ENCODE measurements at regions not wholly inside any gene's neighbourhood (a gene's known extent, or its start where the extent isn't known, plus 50 kb on each side); places are given as distances from the start of the nearest gene placed in this dataset.

- no peak for DNase-seq (ENCODE audit: low spot score)
These were observed 164.5 kb downstream of the SPATA31D1 start for GRCh38 chr9:82153032-82153431.

- no peak for DNase-seq (ENCODE audit: low spot score)
These were observed 166.0 kb downstream of the SPATA31D1 start for GRCh38 chr9:82154573-82154972.

GRCh38 chr9:82161876-82162275 lies 173.3 kb downstream of the SPATA31D1 start:
- DNase-seq (ENCODE audit: low spot score): no peak

GRCh38 chr9:82164159-82164558 lies 175.6 kb downstream of the SPATA31D1 start:
- no peak for DNase-seq (ENCODE audit: low spot score)

GRCh38 chr9:82167296-82167695 lies 178.7 kb downstream of the SPATA31D1 start:
- no peak for DNase-seq (ENCODE audit: low spot score)

- DNase-seq (ENCODE audit: low spot score): no peak
These were observed 180.0 kb downstream of the SPATA31D1 start for GRCh38 chr9:82168585-82168984.

DNA sequence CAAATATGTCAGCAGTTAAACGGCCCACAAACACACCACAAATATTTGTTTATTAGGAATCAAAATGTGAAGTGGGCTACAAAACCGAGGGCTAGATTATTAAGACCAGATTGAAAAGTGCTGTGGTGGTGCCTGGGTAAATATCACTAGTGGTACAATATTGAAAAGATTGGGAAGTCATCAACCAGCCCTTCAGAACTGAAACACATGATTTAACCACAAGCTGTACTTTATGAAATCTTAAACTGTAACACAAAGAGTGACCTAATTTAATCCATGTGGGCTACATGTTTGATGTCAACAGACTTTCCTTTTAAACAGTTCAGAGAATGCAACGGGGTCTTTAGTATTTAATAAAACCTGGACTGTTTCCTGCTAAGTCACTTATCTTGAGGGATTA lies 182.3 kb downstream of the SPATA31D1 start:
- DNase-seq (ENCODE audit: low spot score): no peak

DNA sequence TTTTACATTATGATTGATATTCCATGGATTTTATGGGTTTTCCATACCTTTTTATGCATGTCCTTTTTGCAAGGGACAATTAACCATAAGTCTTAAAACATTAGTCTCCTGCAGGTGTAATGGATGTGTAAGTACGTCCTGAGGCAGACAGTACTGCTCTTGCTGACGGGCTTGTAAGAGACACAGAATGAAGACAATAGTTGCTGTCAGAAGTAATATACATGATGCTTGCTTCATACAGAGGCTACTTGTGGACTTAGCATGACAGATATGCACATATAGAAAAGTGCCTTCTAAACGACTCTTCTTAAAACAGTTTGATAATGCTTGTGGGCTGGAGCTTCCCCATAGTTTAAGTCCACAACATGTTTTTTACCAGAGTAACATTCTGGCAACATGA lies 182.7 kb downstream of the SPATA31D1 start:
- DNase-seq (ENCODE audit: low spot score): no peak

GRCh38 chr9:82180711-82181110 lies 192.1 kb downstream of the SPATA31D1 start:
- peak; percentile 17 for DNase-seq (ENCODE audit: low spot score)

- DNase-seq (ENCODE audit: low spot score): no peak
These were observed 194.7 kb downstream of the SPATA31D1 start for GRCh38 chr9:82183181-82183860.

DNA sequence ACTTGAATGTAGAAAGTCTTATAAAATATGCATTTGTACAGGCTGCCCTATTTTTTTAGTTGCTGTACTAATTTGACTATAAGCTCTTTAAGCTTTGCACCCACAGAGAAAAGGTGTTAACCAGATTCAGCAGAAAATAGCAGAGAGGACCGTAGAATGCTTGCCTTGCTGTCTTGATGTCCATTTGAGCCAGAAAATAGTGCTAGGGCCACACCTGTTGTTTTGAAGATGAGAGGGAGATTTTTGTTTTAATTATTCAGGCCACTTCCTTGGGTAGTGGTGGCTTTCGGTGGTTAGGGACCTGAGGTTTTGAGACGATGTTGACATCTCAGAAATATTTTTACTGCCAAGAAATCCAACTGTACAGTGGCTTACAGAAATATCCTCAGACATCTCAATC lies 196.0 kb downstream of the SPATA31D1 start:
- DNase-seq (ENCODE audit: low spot score): no peak

DNA sequence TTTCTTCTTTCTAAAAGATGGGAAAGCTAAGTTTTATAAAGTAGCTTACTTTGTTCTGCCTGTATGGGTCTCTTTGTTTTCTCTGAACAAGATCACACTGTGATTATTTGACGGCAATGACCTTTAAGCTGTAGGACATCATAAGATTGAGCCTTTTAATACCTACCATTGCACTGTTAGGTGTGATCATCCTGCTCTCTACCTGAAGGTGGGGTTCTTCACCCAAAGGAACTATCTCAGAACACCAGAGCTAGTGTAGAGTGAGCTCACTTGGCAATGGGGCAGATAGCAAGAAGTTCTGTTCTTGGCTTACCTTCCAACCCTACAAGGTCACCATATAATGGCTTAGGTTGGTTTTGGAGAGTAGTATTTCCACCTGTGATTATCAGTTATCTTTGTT lies 200.2 kb downstream of the SPATA31D1 start:
- DNase-seq (ENCODE audit: low spot score): no peak

DNA sequence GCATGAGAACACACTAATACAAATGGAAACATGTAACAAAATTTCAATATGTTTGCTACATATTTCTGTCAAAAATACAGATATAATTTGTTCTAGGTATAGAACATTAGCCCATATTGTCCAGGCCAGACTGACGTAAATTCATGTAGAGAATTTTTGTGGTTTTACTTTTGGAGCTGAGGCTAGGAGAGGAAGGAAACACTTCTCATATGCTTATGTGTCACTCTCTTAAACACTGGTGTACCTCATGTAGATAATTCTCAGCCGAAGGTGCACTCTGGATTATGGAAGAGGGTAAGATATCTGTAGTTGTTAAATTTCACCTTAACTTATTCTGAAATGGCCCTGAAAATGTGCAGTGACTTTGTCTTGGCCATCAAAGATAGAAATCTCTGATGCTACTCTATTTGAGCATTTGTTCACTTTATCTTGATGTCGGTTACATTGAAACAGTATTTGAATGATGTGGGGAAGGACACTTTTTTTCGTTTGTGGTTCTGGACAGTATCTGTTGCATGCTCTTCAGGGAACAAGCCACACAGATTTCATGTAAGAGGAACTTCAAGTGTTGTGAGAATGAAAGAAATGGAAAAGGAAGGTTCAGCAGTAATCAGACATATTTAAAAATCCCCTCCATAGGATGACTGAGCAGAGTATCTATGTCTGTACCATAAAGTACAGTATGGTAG lies 202.7 kb downstream of the SPATA31D1 start:
- no peak for DNase-seq (ENCODE audit: low spot score)

GRCh38 chr9:82192211-82192610 lies 203.6 kb downstream of the SPATA31D1 start:
- no peak for DNase-seq (ENCODE audit: low spot score)

DNA sequence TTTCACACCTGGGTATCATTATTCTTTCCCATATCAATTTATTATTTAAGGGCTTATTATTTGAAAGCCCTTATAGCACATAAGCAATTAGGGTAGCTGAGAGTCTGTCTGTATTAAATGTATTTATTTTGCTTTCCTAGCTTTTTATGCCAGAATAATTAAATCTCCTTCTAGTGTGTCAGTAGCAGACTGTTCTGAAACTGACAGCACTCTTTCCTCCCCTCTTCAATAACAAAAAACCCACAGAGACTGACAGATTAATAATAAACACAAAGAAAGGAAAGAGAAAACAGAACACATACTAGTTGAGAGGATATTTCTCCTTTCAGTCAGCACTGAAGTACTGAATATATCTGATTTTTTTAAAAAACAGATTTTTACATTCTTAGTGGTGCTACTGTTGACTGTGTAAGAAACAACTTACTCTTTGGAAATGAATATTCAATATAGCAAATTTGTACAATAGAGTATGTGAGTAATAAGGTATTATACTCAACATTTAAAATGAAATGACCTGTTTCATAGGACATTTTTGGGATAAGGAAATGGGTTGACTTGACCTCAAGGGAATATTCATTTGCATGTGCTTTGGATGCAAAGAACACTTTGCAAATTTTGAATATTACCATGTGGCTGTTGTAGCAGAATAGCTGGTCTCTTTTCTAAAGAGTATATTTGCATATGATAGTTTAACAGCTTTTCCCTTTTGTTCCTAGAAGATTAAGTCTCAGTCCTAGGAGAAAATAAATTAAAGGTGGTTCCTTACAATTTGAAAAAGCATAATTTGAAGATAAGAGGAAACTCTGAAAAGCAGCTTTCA lies 208.3 kb downstream of the SPATA31D1 start:
- no peak for DNase-seq (ENCODE audit: low spot score)

DNA sequence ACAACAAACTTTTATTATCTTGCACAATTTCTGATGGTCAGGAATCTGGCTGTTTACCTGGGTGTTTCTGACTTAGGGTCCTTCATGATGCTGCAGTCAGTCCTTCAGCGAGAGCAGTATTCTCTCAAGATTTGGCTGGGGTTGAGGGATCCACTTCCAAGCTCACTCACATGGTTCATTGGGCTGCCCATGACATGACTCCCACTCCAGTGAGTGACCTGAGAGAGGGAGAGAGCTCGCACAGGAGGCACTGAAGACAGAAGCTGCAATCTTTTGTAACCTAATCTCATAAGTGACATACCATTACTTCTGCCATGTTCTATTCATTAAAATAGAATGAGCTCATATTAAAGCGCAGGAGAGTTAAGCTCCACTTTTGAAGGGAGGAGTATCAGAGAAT lies 212.6 kb downstream of the SPATA31D1 start:
- DNase-seq (ENCODE audit: low spot score): no peak

GRCh38 chr9:82202808-82203207 lies 214.2 kb downstream of the SPATA31D1 start:
- DNase-seq (ENCODE audit: low spot score): no peak

GRCh38 chr9:82206490-82206889 lies 217.9 kb downstream of the SPATA31D1 start:
- no peak for DNase-seq (ENCODE audit: low spot score)

DNA sequence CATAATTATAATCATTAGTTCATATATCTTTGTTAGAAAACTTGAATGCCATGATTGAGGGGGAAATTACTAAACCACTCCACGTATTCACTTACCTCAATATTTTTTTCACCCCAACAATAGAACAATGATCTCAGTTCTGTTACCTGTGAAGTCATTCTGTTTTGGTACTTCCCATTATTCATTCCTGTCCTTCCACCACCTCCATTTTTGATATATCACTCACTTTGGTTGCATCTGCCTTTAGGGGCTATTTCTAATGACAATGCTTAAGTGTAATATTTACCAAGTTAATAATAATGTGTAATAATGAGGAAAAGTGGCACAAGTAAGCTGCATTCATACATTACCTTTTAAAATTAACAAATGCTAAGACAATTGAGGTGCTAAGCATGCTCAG lies 218.4 kb downstream of the SPATA31D1 start:
- DNase-seq (ENCODE audit: low spot score): no peak

DNA sequence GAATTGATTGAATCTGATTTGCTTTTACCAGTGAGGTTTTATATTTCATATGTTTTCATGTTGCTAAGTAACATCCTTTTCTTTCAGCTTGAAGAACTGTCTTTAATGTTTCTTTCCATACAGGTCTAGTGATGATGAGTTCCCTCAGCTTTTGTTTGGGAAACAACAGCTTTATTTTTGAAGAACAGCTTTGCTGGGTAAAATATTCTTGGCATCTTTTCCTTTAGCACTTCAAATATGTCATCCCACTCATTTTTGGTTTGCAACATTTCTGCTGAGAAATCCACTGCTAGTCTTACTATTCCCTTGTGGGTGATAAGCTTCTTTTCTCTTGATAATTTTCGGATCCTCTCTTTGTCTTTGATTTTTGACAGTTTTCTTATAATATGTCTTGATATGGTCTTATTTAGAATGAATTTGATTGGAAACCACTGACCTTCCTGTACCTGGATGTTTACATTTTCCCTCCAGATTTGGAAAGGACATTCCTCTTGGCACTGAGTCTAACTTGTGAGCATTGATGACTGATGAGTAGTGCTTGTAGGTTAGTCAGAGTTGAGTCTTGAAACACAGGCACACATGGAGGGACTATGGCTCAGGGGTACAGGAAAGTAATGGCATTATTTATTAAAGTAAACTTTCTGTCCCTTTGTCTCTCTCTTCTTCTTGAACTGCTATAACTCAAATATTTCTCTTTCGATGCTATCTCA lies 220.3 kb downstream of the SPATA31D1 start:
- no peak for DNase-seq (ENCODE audit: low spot score)

- DNase-seq (ENCODE audit: low spot score): no peak
These were observed 221.4 kb downstream of the SPATA31D1 start for GRCh38 chr9:82209797-82210470.

DNA sequence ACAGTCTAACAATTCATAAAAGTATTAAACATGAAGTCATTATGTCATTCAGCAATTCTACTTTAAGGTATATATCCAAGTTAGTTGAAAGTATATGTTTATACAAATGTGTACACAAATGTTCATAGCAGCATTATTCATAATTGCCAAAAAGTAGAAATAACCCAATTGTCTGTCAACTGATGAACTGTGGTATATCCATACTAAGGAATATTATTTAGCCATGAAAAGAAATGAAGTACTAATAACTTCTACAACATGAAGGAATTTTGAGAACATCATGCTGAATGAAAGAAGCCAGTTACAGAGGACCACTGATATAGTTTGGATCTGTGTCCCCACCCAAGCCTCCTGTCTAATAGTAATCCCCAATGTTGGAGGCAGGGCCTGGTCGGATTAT lies 224.3 kb downstream of the SPATA31D1 start:
- no peak for DNase-seq (ENCODE audit: low spot score)

Data from iPS-NIHi11 (cell line).